Activated T-cell treated with anti-CD3 and anti-CD28 coated beads, Interleukin-2, amount 50 U/mL, for 72 hours (primary cell): ENCODE measurements at regions not wholly inside any gene's neighbourhood (a gene's known extent, or its start where the extent isn't known, plus 50 kb on each side); places are given as distances from the start of the nearest gene placed in this dataset.
A peak's percentile ranks its signal among the peaks of the same experiment; 100 is the strongest.

Experiments
- ATAC-seq, 2 donors: fragments of 150-1000 bp; cut with Tn5 transposase; replicated peaks in 1 of 2; 2 replicates each; pipeline ENCODE4 v1.10.0; 2021; ENCODE audit warnings: moderate library complexity in 2 of 2, mild to moderate bottlenecking in 1 of 2
- DNase-seq, 2 donors: peaks; one replicate each; pipeline ENCODE4 v3.0.0; 2021 to 2022; ENCODE audit warnings: mixed read lengths in 1 of 2
- H3K27ac Mint-ChIP-seq: one replicate; pipeline ENCODE4 v1.8.0; 2022; ENCODE audit warnings: mild to moderate bottlenecking, moderate library complexity, mixed read lengths
- H3K27me3 Mint-ChIP-seq: one replicate; pipeline ENCODE4 v1.8.0; 2022; ENCODE audit warnings: low read depth, mixed read lengths
- H3K36me3 Mint-ChIP-seq, 2 donors: one replicate each; pipeline ENCODE4 v1.8.0; 2022; ENCODE audit warnings: mixed read lengths in 2 of 2, mild to moderate bottlenecking in 1 of 2; ENCODE audit not compliant: insufficient read depth in 2 of 2
- H3K4me1 Mint-ChIP-seq: one replicate; pipeline ENCODE4 v1.8.0; 2022; ENCODE audit warnings: low read depth, mixed read lengths
- H3K4me3 Mint-ChIP-seq, 2 donors: one replicate each; pipeline ENCODE4 v1.8.0; 2022; ENCODE audit warnings: mild to moderate bottlenecking in 2 of 2, mixed read lengths in 2 of 2, moderate library complexity in 2 of 2
- H3K9me3 Mint-ChIP-seq, 2 donors: one replicate each; pipeline ENCODE4 v1.8.0; 2022; ENCODE audit warnings: mixed read lengths in 2 of 2

DNA sequence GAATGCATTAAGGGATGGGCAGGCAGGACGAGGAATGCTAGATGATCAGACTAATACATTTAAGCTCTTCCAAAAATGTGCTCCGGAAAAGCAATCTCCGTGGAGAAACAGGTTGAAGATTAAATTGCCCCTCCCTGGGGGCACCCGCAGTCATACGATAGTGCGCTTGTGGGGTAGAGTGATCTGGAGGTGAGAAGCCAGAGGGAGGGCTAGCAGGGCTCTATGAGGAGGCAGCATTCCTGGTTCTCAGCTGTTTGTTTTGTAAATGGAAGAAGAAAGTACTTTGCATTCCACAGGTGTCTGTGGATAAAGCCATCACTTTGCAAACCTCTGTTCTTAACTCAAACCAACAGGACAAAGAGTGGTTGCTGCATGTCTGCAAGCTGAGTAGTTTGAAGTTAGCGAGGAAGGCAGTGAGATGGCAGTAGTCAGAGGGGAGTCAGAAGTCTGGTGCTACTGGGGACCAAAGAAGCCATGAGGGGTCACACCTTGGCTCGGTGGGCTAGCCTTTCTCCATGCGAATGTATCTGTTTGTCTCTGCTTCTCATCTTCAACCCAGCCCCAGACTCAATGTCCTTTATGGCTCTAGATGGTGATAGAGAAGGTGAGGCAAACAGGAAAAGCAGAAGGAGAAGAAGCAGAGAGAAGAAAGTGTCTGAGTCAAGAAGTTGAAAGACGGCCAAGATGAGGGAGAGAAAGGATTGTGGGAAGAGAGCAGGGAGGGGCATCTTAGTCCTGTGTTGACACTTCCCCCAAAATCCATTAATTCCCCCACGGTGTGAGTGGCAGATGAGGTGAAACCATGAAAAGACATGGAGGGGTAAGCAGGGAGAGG, 65.2 kb upstream of the GJA8 start:
- peaks cover 25% of the 10 kb centered on the region for H3K27me3 Mint-ChIP-seq
- H3K4me3 Mint-ChIP-seq: no peak overlapping the region
- H3K36me3 Mint-ChIP-seq: no peaks in the 10 kb centered on the region
- no peaks in the 10 kb centered on the region for H3K4me1 Mint-ChIP-seq
- DNase-seq (no peak), ATAC-seq (no peak)
- H3K27ac Mint-ChIP-seq: no peak overlapping the region
- no peaks in the 10 kb centered on the region for H3K9me3 Mint-ChIP-seq

DNA sequence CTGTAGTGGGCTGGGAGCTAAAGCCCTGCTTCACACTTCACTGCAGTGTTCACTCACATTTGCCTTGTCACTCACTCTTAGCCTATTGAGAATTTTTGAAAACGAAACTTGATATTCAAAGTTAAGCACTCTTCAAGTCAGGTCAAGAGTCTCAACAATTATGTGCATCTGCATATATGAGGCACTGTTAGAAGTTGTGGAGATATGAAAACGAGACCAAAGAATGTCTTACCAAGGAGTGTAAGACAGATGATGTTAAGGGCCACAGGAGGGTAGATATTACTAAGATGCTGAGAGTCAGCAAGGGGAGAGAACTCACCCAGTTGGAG, 64.7 kb upstream of the GJA8 start:
- Mint-ChIP-seq H3K27me3 (peaks cover 20% of the 10 kb centered on the region), H3K27ac (no peak overlapping the region), H3K4me1 (no peaks in the 10 kb centered on the region), H3K4me3 (no peak overlapping the region), H3K36me3 (no peaks in the 10 kb centered on the region), H3K9me3 (no peaks in the 10 kb centered on the region)
- ATAC-seq (peak in 1 of 2 donors; percentile 49), DNase-seq (no peak)

DNA sequence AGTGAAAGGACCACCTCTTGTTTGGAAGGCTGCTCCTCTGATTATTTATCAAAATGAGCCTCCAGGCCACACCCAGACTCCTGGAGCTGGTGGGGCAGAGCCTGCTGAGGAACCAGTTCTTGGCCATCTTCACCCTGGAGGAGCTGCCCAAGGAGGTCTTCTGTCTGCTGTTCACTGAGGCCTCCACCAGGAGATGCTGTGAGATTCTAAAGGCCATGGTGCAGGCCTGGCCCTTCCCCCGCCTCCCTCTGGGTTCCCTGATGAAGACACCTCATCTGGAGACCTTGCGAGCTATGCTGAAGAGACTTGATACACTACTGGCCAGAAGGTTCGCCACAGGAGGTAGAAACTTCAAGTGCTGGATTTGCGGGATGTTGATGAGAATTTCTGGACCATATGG, 61.7 kb upstream of the GJA8 start:
- H3K4me3 Mint-ChIP-seq: no peak overlapping the region
- no peaks in the 10 kb centered on the region for H3K9me3 Mint-ChIP-seq
- no peak overlapping the region for H3K27ac Mint-ChIP-seq
- H3K4me1 Mint-ChIP-seq: no peaks in the 10 kb centered on the region
- peak; percentile 7 to 8 for DNase-seq
- ATAC-seq: peak in 1 of 2 donors; percentile 30
- H3K36me3 Mint-ChIP-seq: no peaks in the 10 kb centered on the region
- H3K27me3 Mint-ChIP-seq: peaks cover 20% of the 10 kb centered on the region

DNA sequence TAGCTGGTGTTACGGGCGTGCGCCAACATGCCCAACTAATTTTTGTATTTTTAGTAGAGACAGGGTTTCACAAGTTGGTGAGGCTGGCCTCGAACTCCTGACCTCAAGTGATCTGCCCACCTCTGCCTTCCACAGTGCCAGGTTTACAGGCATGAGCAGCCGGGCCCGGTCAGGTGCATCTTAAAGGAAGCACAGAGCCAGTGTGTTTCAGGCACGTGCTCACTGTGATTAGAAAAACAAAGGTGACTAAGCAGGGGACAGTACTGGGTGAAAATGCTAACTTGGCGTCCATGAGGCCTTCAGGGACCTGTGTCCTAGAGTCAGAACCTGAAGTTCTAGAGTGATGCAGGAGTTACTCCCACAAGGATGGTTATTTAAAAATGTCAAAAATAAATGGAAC, 60.0 kb upstream of the GJA8 start:
- Mint-ChIP-seq H3K4me3 (no peak overlapping the region), H3K4me1 (no peaks in the 10 kb centered on the region), H3K27ac (no peak overlapping the region), H3K36me3 (no peaks in the 10 kb centered on the region), H3K27me3 (peaks cover 10% of the 10 kb centered on the region), H3K9me3 (no peaks in the 10 kb centered on the region)
- no peak for DNase-seq
- no peak for ATAC-seq

DNA sequence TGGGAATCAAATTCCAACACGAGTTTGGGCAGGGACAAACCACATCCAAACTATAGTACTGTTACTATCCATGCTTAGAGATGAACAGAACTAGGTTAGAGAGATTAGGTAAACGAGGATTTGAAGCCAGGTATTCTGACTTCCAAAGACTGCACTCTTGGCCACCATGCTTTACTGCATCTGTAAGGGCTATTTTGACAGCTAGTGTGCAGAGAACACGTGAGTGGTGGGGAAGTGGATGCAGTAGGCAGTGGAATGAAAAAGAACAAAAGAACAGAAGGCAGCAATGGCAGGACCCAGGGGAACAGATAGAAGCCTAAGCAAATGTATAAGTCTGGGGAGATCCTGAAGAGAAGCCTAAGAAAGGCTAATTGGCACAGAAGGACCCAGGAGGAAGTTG, 59.1 kb upstream of the GJA8 start:
- Mint-ChIP-seq H3K4me1 (no peaks in the 10 kb centered on the region), H3K36me3 (no peaks in the 10 kb centered on the region), H3K27me3 (peaks cover under 1% of the 10 kb centered on the region), H3K9me3 (no peaks in the 10 kb centered on the region), H3K27ac (no peak overlapping the region), H3K4me3 (no peak overlapping the region)
- DNase-seq (no peak), ATAC-seq (no peak)

DNA sequence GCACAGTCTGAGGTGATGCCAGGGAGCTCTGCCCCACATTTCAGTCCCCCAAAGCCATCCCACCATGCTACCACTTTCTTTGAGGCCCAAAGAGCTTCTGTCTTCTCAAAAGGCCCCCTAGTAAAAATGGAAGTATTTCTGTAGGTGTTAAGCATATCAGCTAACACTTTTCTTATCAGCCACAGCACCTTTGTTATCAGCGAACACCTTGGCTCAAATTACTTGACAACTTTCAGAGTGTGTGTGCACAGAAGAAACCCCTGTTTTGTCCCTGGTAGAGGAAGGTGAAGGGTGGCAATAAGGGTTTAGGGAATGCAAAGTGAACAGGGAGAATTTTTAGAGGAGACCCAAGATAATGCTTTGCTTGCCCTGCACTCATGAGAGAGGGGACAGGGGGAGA, 54.8 kb upstream of the GJA8 start:
- Mint-ChIP-seq H3K27ac (no peak overlapping the region), H3K4me1 (no peaks in the 10 kb centered on the region), H3K27me3 (no peaks in the 10 kb centered on the region), H3K36me3 (no peaks in the 10 kb centered on the region), H3K4me3 (no peak overlapping the region), H3K9me3 (no peaks in the 10 kb centered on the region)
- no peak for ATAC-seq
- no peak for DNase-seq

DNA sequence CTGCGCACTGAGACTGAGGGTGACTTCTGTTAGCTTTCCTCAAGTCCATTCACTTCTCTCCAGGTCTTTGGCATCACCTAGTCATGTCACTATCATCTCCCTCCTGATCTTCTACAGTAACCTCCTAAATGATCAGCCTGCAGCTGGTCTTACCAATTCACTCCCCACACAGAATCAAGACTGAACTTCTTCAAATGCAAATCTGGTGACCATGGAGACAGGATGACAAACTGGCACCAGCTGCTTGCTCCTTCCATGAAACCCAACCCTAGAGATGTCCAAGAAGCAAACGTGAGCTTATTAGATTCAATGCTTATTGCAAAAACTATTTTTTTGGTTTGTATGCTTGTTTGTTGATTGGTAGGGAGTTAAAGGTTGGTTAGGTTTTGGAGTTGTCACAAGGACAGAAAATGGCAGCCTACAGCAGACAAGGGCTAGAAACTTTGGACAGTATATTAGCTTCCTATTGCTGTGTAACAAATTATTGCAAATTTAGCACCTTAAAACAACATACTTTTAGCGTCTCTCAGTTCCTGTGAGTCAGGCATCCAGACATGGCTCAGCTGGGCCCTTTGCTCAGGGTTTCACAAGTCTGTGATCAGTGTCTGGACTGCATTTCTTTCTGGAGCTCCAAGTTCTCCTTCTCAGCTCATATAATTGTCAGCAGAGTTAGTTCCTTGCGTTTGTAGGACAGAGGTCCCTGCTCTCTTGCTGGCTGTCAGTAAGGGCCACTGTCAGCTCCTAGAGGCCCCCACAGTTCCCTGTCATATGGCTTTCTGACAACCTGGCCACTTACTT, 53.3 kb upstream of the GJA8 start:
- ATAC-seq (no peak), DNase-seq (no peak)
- no peak overlapping the region for H3K4me3 Mint-ChIP-seq
- H3K27ac Mint-ChIP-seq: no peak overlapping the region
- H3K27me3 Mint-ChIP-seq: no peaks in the 10 kb centered on the region
- H3K9me3 Mint-ChIP-seq: no peaks in the 10 kb centered on the region
- no peaks in the 10 kb centered on the region for H3K4me1 Mint-ChIP-seq
- H3K36me3 Mint-ChIP-seq: no peaks in the 10 kb centered on the region

DNA sequence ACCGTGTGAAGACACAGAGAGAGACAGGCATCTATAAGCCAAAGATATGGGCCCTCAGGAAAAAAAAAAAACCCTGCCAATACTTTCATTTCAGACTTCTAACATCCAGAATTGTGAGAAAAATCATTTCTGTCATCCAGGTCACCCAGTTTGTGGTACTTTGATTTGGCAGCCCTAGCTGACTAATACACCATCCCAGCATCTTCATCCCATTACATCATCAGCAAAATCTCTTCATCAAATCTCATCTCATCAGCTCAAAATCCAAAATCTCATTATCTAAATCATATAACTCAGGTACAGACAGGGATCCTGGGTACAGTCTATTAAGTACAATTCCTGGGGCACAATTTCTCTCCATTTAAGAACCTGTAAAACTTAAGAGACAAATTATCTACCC, 51.9 kb upstream of the GJA8 start:
- no peak for DNase-seq
- peaks cover 4% of the 10 kb centered on the region for H3K27me3 Mint-ChIP-seq
- H3K27ac Mint-ChIP-seq: no peak overlapping the region
- no peaks in the 10 kb centered on the region for H3K4me1 Mint-ChIP-seq
- ATAC-seq: peak in 1 of 2 donors; percentile 64
- H3K36me3 Mint-ChIP-seq: no peaks in the 10 kb centered on the region
- H3K9me3 Mint-ChIP-seq: no peaks in the 10 kb centered on the region
- no peak overlapping the region for H3K4me3 Mint-ChIP-seq

DNA sequence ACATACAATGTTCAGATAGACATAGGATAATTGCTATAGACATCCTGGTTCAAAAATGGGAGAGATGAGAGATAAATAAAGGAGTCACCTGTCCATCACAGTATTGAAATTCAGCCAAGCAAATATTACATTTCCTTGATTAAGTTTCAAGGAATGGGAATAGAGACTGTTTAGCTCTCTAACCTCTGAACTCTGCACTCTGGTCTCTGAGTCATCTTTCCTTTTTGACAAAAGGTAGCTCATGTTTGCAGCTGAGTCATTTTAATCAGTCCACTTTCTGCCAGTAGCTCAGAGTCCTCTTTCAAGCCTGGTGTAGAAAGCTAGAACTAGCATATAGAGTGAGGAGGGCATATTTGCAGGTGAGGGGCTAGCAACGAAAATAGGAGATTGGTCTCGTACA, 51.4 kb upstream of the GJA8 start:
- ATAC-seq (peak in 1 of 2 donors; percentile 53), DNase-seq (no peak)
- Mint-ChIP-seq H3K27me3 (peaks cover 8% of the 10 kb centered on the region), H3K9me3 (no peaks in the 10 kb centered on the region), H3K27ac (no peak overlapping the region), H3K4me3 (no peak overlapping the region), H3K4me1 (no peaks in the 10 kb centered on the region), H3K36me3 (no peaks in the 10 kb centered on the region)

DNA sequence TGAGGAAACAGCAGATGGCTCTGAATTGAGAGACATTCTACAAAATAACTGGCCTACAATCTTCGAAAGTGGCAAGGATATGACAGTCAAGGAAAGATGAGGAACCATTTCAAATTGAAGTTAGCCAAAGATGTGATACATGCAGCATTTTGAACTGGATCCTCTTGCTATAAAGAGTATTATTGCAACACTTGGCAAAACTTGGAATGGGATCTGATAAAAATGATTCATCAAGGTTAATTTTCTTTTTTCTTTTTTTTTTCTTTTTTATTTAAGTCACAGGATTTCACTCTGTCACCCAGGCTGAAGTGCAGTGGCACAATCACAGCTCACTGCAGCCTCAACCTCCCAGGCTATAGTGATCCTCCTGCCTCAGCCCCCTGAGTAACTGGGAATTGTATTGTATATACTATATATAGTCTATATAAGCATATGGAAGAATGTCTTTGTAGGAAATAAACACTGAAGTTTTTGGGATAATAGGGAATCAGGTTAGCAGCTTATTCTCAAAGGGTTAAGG, 49.8 kb upstream of the GJA8 start:
- ATAC-seq (no peak), DNase-seq (no peak)
- peaks cover 19% of the 10 kb centered on the region for H3K27me3 Mint-ChIP-seq
- H3K36me3 Mint-ChIP-seq: no peaks in the 10 kb centered on the region
- no peaks in the 10 kb centered on the region for H3K9me3 Mint-ChIP-seq
- H3K4me3 Mint-ChIP-seq: no peak overlapping the region
- no peak overlapping the region for H3K27ac Mint-ChIP-seq
- no peaks in the 10 kb centered on the region for H3K4me1 Mint-ChIP-seq
